ENCODE measurements at regions not wholly inside any gene's neighbourhood (a gene's known extent, or its start where the extent isn't known, plus 50 kb on each side); places are given as distances from the start of the nearest gene placed in this dataset.
A peak's percentile ranks its signal among the peaks of the same experiment; 100 is the strongest.

- no peak overlapping the region for H3K4me3 ChIP-seq (ENCODE audit: low read length in 3 of 3)
- H3K9me3 ChIP-seq (ENCODE audit: control insufficient read depth in 3 of 3, low read length in 3 of 3), result no peaks in the 10 kb centered on the region
- H3K4me1 ChIP-seq (ENCODE audit: control insufficient read depth in 3 of 3, insufficient read depth in 3 of 3, low read length in 3 of 3), result peaks cover 0 to 13% (median 8%) of the 10 kb centered on the region in 3 donors
- H3K9ac ChIP-seq (ENCODE audit: low read depth in 1 of 3, low read length in 3 of 3), result no peak overlapping the region
- H3K27me3 ChIP-seq (ENCODE audit: control insufficient read depth in 3 of 3, insufficient read depth in 3 of 3, low read length in 3 of 3), result no peaks in the 10 kb centered on the region
- no peak overlapping the region for H3K27ac ChIP-seq (ENCODE audit: low read depth, low read length)
- H3K36me3 ChIP-seq (ENCODE audit: control insufficient read depth in 3 of 3, insufficient read depth in 3 of 3, low read length in 3 of 3), result no peaks in the 10 kb centered on the region
Measured at GRCh38 chr1:216807696-216808095, 84.5 kb upstream of the ESRRG start.

DNA sequence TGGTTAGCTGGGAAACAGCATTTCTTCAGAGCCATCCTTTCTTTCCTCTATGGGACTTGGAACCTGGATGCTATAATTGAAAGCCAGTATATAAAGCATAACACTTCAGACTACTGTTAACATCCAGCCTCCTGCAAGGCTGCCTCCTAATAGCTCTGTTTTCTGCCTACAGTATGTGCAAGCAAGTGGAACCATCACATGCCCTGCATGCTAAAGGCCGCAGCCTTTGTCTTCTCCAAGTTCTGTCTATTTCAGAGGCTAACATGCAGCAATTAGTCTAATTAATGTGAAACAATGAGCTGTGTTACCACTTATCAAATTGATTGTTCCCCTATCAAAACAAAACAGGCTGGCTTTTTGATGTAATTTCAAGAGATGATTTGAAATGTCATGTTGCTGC lies 82.7 kb upstream of the ESRRG start:
- no peaks in the 10 kb centered on the region for H3K27me3 ChIP-seq (ENCODE audit: control insufficient read depth in 3 of 3, insufficient read depth in 3 of 3, low read length in 3 of 3)
- no peak overlapping the region for H3K9ac ChIP-seq (ENCODE audit: low read depth in 1 of 3, low read length in 3 of 3)
- H3K36me3 ChIP-seq (ENCODE audit: control insufficient read depth in 3 of 3, insufficient read depth in 3 of 3, low read length in 3 of 3), result no peaks in the 10 kb centered on the region
- peaks cover 0 to 13% (median 8%) of the 10 kb centered on the region in 3 donors for H3K4me1 ChIP-seq (ENCODE audit: control insufficient read depth in 3 of 3, insufficient read depth in 3 of 3, low read length in 3 of 3)
- no peaks in the 10 kb centered on the region for H3K9me3 ChIP-seq (ENCODE audit: control insufficient read depth in 3 of 3, low read length in 3 of 3)
- H3K27ac ChIP-seq (ENCODE audit: low read depth, low read length), result peak overlapping the region; percentile 7
- H3K4me3 ChIP-seq (ENCODE audit: low read length in 3 of 3), result no peak overlapping the region

- Histone ChIP-seq H3K9ac (ENCODE audit: low read depth in 1 of 3, low read length in 3 of 3) (peak overlapping the region in 2 of 3 donors; percentile 0 to 46), H3K27ac (ENCODE audit: low read depth, low read length) (peak overlapping the region; percentile 26), H3K4me1 (ENCODE audit: control insufficient read depth in 3 of 3, insufficient read depth in 3 of 3, low read length in 3 of 3) (peaks cover 0 to 13% (median 8%) of the 10 kb centered on the region in 3 donors), H3K4me3 (ENCODE audit: low read length in 3 of 3) (peak overlapping the region in 2 of 3 donors; percentile 3 to 6), H3K36me3 (ENCODE audit: control insufficient read depth in 3 of 3, insufficient read depth in 3 of 3, low read length in 3 of 3) (no peaks in the 10 kb centered on the region), H3K9me3 (ENCODE audit: control insufficient read depth in 3 of 3, low read length in 3 of 3) (no peaks in the 10 kb centered on the region), H3K27me3 (ENCODE audit: control insufficient read depth in 3 of 3, insufficient read depth in 3 of 3, low read length in 3 of 3) (no peaks in the 10 kb centered on the region)
Measured at GRCh38 chr1:216805233-216805632, 82.0 kb upstream of the ESRRG start.

DNA sequence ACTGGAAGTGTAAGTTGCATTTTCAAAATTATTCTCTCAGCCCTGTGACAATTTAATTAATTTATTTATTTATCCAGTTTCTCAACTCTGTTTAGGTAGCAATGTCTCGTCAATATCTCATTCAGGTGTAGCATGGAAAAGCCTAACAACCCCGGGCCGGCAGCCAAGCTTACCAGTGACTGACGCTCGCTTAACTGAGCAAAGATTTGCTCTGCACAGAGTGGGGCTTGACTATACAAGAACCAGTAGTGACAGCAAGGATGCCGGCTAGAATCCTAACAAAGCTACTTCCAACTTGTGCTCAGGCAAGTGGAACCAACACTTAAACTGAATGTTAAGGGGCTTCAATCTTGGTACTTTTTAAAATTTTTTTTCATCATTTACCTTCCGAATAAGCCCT lies 80.9 kb upstream of the ESRRG start:
- Histone ChIP-seq H3K9ac (ENCODE audit: low read depth in 1 of 3, low read length in 3 of 3) (peak overlapping the region in 2 of 3 donors; percentile 46 to 48), H3K36me3 (ENCODE audit: control insufficient read depth in 3 of 3, insufficient read depth in 3 of 3, low read length in 3 of 3) (no peaks in the 10 kb centered on the region), H3K27me3 (ENCODE audit: control insufficient read depth in 3 of 3, insufficient read depth in 3 of 3, low read length in 3 of 3) (no peaks in the 10 kb centered on the region), H3K9me3 (ENCODE audit: control insufficient read depth in 3 of 3, low read length in 3 of 3) (no peaks in the 10 kb centered on the region), H3K4me3 (ENCODE audit: low read length in 3 of 3) (peak overlapping the region in 2 of 3 donors; percentile 6 to 41), H3K27ac (ENCODE audit: low read depth, low read length) (peak overlapping the region; percentile 49), H3K4me1 (ENCODE audit: control insufficient read depth in 3 of 3, insufficient read depth in 3 of 3, low read length in 3 of 3) (peaks cover 0 to 13% (median 8%) of the 10 kb centered on the region in 3 donors)

- no peak overlapping the region for H3K27ac ChIP-seq (ENCODE audit: low read depth, low read length)
- H3K9me3 ChIP-seq (ENCODE audit: control insufficient read depth in 3 of 3, low read length in 3 of 3), result no peaks in the 10 kb centered on the region
- no peaks in the 10 kb centered on the region for H3K27me3 ChIP-seq (ENCODE audit: control insufficient read depth in 3 of 3, insufficient read depth in 3 of 3, low read length in 3 of 3)
- no peak overlapping the region for H3K4me3 ChIP-seq (ENCODE audit: low read length in 3 of 3)
- H3K36me3 ChIP-seq (ENCODE audit: control insufficient read depth in 3 of 3, insufficient read depth in 3 of 3, low read length in 3 of 3), result no peaks in the 10 kb centered on the region
- H3K9ac ChIP-seq (ENCODE audit: low read depth in 1 of 3, low read length in 3 of 3), result no peak overlapping the region
- no peaks in the 10 kb centered on the region for H3K4me1 ChIP-seq (ENCODE audit: control insufficient read depth in 3 of 3, insufficient read depth in 3 of 3, low read length in 3 of 3)
Measured at GRCh38 chr1:216794586-216794985, 71.4 kb upstream of the ESRRG start.

- Histone ChIP-seq H3K9ac (ENCODE audit: low read depth in 1 of 3, low read length in 3 of 3) (no peak overlapping the region), H3K27me3 (ENCODE audit: control insufficient read depth in 3 of 3, insufficient read depth in 3 of 3, low read length in 3 of 3) (no peaks in the 10 kb centered on the region), H3K27ac (ENCODE audit: low read depth, low read length) (no peak overlapping the region), H3K4me1 (ENCODE audit: control insufficient read depth in 3 of 3, insufficient read depth in 3 of 3, low read length in 3 of 3) (no peaks in the 10 kb centered on the region), H3K36me3 (ENCODE audit: control insufficient read depth in 3 of 3, insufficient read depth in 3 of 3, low read length in 3 of 3) (no peaks in the 10 kb centered on the region), H3K9me3 (ENCODE audit: control insufficient read depth in 3 of 3, low read length in 3 of 3) (no peaks in the 10 kb centered on the region), H3K4me3 (ENCODE audit: low read length in 3 of 3) (no peak overlapping the region)
Measured at GRCh38 chr1:216793973-216794372, 70.7 kb upstream of the ESRRG start.

- Histone ChIP-seq H3K4me1 (ENCODE audit: control insufficient read depth in 3 of 3, insufficient read depth in 3 of 3, low read length in 3 of 3) (no peaks in the 10 kb centered on the region), H3K27ac (ENCODE audit: low read depth, low read length) (no peak overlapping the region)
Measured at GRCh38 chr1:216793303-216793702, 70.1 kb upstream of the ESRRG start.

DNA sequence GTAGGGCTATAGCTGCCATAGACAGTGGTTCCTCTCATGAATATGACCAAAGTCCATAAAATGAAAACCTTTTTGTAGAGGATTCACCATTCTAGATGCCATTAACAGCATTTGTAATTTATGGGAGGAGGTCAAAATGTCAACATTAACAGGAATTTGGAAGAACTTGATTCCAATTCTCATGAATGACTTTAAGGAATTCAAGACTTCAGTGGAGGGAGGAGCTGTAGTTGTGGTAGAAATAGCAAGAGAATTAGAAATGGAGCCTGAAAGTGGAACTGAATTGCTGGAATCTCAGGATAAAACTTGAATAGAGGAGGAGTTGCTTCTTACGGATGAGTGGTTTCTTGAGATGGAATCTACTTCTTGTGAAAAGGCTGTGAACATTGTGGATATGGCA lies 65.4 kb upstream of the ESRRG start:
- Histone ChIP-seq H3K27ac (ENCODE audit: low read depth, low read length) (no peak overlapping the region), H3K9ac (ENCODE audit: low read depth in 1 of 3, low read length in 3 of 3) (no peak overlapping the region), H3K4me1 (ENCODE audit: control insufficient read depth in 3 of 3, insufficient read depth in 3 of 3, low read length in 3 of 3) (peaks cover 3 to 8% (median 4%) of the 10 kb centered on the region in 3 donors), H3K27me3 (ENCODE audit: control insufficient read depth in 3 of 3, insufficient read depth in 3 of 3, low read length in 3 of 3) (no peaks in the 10 kb centered on the region), H3K9me3 (ENCODE audit: control insufficient read depth in 3 of 3, low read length in 3 of 3) (no peaks in the 10 kb centered on the region), H3K36me3 (ENCODE audit: control insufficient read depth in 3 of 3, insufficient read depth in 3 of 3, low read length in 3 of 3) (no peaks in the 10 kb centered on the region), H3K4me3 (ENCODE audit: low read length in 3 of 3) (no peak overlapping the region)

More at GRCh38 chr1:216793303-216793702, 70.1 kb upstream of the ESRRG start:
- no peak overlapping the region for H3K4me3 ChIP-seq (ENCODE audit: low read length in 3 of 3)
- H3K27me3 ChIP-seq (ENCODE audit: control insufficient read depth in 3 of 3, insufficient read depth in 3 of 3, low read length in 3 of 3), result no peaks in the 10 kb centered on the region
- H3K36me3 ChIP-seq (ENCODE audit: control insufficient read depth in 3 of 3, insufficient read depth in 3 of 3, low read length in 3 of 3), result no peaks in the 10 kb centered on the region
- H3K9ac ChIP-seq (ENCODE audit: low read depth in 1 of 3, low read length in 3 of 3), result no peak overlapping the region
- no peaks in the 10 kb centered on the region for H3K9me3 ChIP-seq (ENCODE audit: control insufficient read depth in 3 of 3, low read length in 3 of 3)

GRCh38 chr1:216785737-216786136 lies 62.5 kb upstream of the ESRRG start:
- Histone ChIP-seq H3K4me3 (ENCODE audit: low read length in 3 of 3) (no peak overlapping the region), H3K27ac (ENCODE audit: low read depth, low read length) (peak overlapping the region; percentile 23)

GRCh38 chr1:216785221-216785620 lies 62.0 kb upstream of the ESRRG start:
- H3K4me1 ChIP-seq (ENCODE audit: control insufficient read depth in 3 of 3, insufficient read depth in 3 of 3, low read length in 3 of 3), result peaks cover 3 to 8% (median 4%) of the 10 kb centered on the region in 3 donors
- peak overlapping the region in 2 of 3 donors; percentile 35 to 55 for H3K4me3 ChIP-seq (ENCODE audit: low read length in 3 of 3)
- H3K27me3 ChIP-seq (ENCODE audit: control insufficient read depth in 3 of 3, insufficient read depth in 3 of 3, low read length in 3 of 3), result no peaks in the 10 kb centered on the region
- peak overlapping the region in 1 of 3 donors; percentile 28 for H3K9ac ChIP-seq (ENCODE audit: low read depth in 1 of 3, low read length in 3 of 3)
- H3K9me3 ChIP-seq (ENCODE audit: control insufficient read depth in 3 of 3, low read length in 3 of 3), result no peaks in the 10 kb centered on the region
- H3K27ac ChIP-seq (ENCODE audit: low read depth, low read length), result peak overlapping the region; percentile 23
- no peaks in the 10 kb centered on the region for H3K36me3 ChIP-seq (ENCODE audit: control insufficient read depth in 3 of 3, insufficient read depth in 3 of 3, low read length in 3 of 3)

More at GRCh38 chr1:216785737-216786136, 62.5 kb upstream of the ESRRG start:
- Histone ChIP-seq H3K27me3 (ENCODE audit: control insufficient read depth in 3 of 3, insufficient read depth in 3 of 3, low read length in 3 of 3) (no peaks in the 10 kb centered on the region), H3K9me3 (ENCODE audit: control insufficient read depth in 3 of 3, low read length in 3 of 3) (no peaks in the 10 kb centered on the region), H3K9ac (ENCODE audit: low read depth in 1 of 3, low read length in 3 of 3) (peak overlapping the region in 1 of 3 donors; percentile 28), H3K4me1 (ENCODE audit: control insufficient read depth in 3 of 3, insufficient read depth in 3 of 3, low read length in 3 of 3) (peaks cover 3 to 8% (median 4%) of the 10 kb centered on the region in 3 donors), H3K36me3 (ENCODE audit: control insufficient read depth in 3 of 3, insufficient read depth in 3 of 3, low read length in 3 of 3) (no peaks in the 10 kb centered on the region)
